Neural cell (in vitro differentiated cells): ENCODE measurements at regions not wholly inside any gene's neighbourhood (a gene's known extent, or its start where the extent isn't known, plus 50 kb on each side); places are given as distances from the start of the nearest gene placed in this dataset.

Experiments
- EP300 ChIP-seq: fragments of 450-650 bp; conservative IDR thresholded peaks from 2 replicates; pipeline ENCODE4 v1.6.1; 2014; ENCODE audit warnings: antibody characterized with exemption, mild to moderate bottlenecking, moderate library complexity; ENCODE audit not compliant: poor library complexity, severe bottlenecking
- POLR2AphosphoS5 ChIP-seq: IDR thresholded peaks from 2 replicates; pipeline ENCODE4 v1.6.1; 2012
- RAD21 ChIP-seq: fragments of 450-650 bp; conservative IDR thresholded peaks from 2 replicates; pipeline ENCODE4 v1.6.1; 2014; ENCODE audit warnings: antibody characterized with exemption, mild to moderate bottlenecking, moderate library complexity
- TF ChIP-seq, protein P1 (sequence below): fragments of 450-650 bp; IDR thresholded peaks from 2 replicates; pipeline ENCODE4 v1.5.1; 2014; ENCODE audit warnings: antibody characterized with exemption, mild to moderate bottlenecking, moderate library complexity; ENCODE audit not compliant: poor library complexity, severe bottlenecking

- TF ChIP-seq, protein P1, sequence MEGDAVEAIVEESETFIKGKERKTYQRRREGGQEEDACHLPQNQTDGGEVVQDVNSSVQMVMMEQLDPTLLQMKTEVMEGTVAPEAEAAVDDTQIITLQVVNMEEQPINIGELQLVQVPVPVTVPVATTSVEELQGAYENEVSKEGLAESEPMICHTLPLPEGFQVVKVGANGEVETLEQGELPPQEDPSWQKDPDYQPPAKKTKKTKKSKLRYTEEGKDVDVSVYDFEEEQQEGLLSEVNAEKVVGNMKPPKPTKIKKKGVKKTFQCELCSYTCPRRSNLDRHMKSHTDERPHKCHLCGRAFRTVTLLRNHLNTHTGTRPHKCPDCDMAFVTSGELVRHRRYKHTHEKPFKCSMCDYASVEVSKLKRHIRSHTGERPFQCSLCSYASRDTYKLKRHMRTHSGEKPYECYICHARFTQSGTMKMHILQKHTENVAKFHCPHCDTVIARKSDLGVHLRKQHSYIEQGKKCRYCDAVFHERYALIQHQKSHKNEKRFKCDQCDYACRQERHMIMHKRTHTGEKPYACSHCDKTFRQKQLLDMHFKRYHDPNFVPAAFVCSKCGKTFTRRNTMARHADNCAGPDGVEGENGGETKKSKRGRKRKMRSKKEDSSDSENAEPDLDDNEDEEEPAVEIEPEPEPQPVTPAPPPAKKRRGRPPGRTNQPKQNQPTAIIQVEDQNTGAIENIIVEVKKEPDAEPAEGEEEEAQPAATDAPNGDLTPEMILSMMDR, result no peak
- no peak for TF ChIP-seq EP300
- no peak for TF ChIP-seq POLR2AphosphoS5
- TF ChIP-seq RAD21, result no peak
Measured at GRCh38 chr13:85864963-85865530, 65.8 kb upstream of the SLITRK6 start.
